HCT116 (cell line): ENCODE measurements at regions not wholly inside any gene's neighbourhood (a gene's known extent, or its start where the extent isn't known, plus 50 kb on each side); places are given as distances from the start of the nearest gene placed in this dataset.

ENCODE experiments used
- ATAC-seq: fragments of 200-7000 bp; cut with Tn5 transposase; 2 replicates; pipeline ENCODE4 v1.9.1; 2020; ENCODE audit warnings: mild to moderate bottlenecking, moderate library complexity
- BruUV-seq: library from RNA; stranded (reverse); fragments of 400-500 nt; replicated peaks from 2 replicates; lab custom pipeline; 2021; lab: Mats Ljungman, UMichigan
- CTCF ChIA-PET: fragments of 300-600 bp; sonication (Branson Sonifier 250); formaldehyde crosslinking; loops from one replicate; lab custom pipeline; 2021; ENCODE audit warnings: antibody characterized with exemption; lab: Charles Lee
- POLR2A ChIA-PET: fragments of 300-600, 350-600 bp; sonication (Branson Sonifier 250); formaldehyde crosslinking; loops from one replicate; lab custom pipeline; 2021; ENCODE audit warnings: antibody characterized with exemption; lab: Charles Lee
- RAD21 ChIA-PET, 2 experiments: fragments of 300-600 bp; sonication (Branson Sonifier 250); formaldehyde crosslinking; loops; one replicate each; lab custom pipeline; 2023; ENCODE audit warnings: low total read pairs in 2 of 2; ENCODE audit not compliant: uncharacterized antibody in 2 of 2, unreplicated experiment in 2 of 2, low non-redundant PET in 1 of 2; lab: Charles Lee
- DNase-seq: peaks from one replicate; pipeline ENCODE4 v3.0.0-alpha.2; 2010; ENCODE audit warnings: low read depth, low spot score
- H2AFZ ChIP-seq: fragments of 200-600 bp; shearing (Covaris generic), sonication (generic); 2 replicates; pipeline ENCODE4 v1.6.1; 2017; ENCODE audit warnings: low read depth, mixed run types, mixed read lengths, antibody characterized with exemption, low read length; ENCODE audit not compliant: poor library complexity, severe bottlenecking
- H3K27ac ChIP-seq: 2 replicates; pipeline ENCODE4 v1.5.1; 2012; ENCODE audit warnings: low read depth, low read length
- H3K27me3 ChIP-seq: fragments of 200-600 bp; sonication (generic); 2 replicates; pipeline ENCODE4 v1.6.1; 2016; ENCODE audit warnings: mixed run types, low read length, mixed read lengths; ENCODE audit not compliant: insufficient read depth
- H3K36me3 ChIP-seq, 2 experiments: fragments of 200-500 bp in 1 of 2; fragments of 200-600 bp in 1 of 2; sonication (Bioruptor generic) in 1 of 2; sonication (generic) in 1 of 2; 2 replicates each; pipeline versions ENCODE4 v1.5.1 to v1.6.1; 2014 to 2016; ENCODE audit warnings: low read length in 2 of 2, inconsistent platforms in 1 of 2, mixed read lengths in 1 of 2, mixed run types in 1 of 2; ENCODE audit not compliant: insufficient read depth in 2 of 2, control insufficient read depth in 1 of 2
- H3K4me1 ChIP-seq, 2 experiments: fragments of 200-600 bp in 1 of 2; sonication (generic) in 1 of 2; 2 replicates each; pipeline versions ENCODE4 v1.5.1 to v1.6.1; 2012 to 2017; ENCODE audit warnings: low read length in 2 of 2, inconsistent platforms in 1 of 2, mild to moderate bottlenecking in 1 of 2, mixed read lengths in 1 of 2, mixed run types in 1 of 2, moderate library complexity in 1 of 2; ENCODE audit not compliant: insufficient read depth in 2 of 2, control insufficient read depth in 1 of 2
- H3K4me2 ChIP-seq: fragments of 200-600 bp; sonication (generic); 2 replicates; pipeline ENCODE4 v1.6.1; 2017; ENCODE audit warnings: mixed run types, low read length, mixed read lengths
- H3K4me3 ChIP-seq, 2 experiments: fragments of 200-600 bp in 1 of 2; sonication (generic) in 1 of 2; replicated peaks in 1 of 2; 2 replicates each; pipeline ENCODE4 v1.5.1; 2011 to 2016; ENCODE audit warnings: low read length in 2 of 2, control low read depth in 1 of 2, low read depth in 1 of 2, mild to moderate bottlenecking in 1 of 2, mixed read lengths in 1 of 2, mixed run types in 1 of 2
- H3K79me2 ChIP-seq: fragments of 200-600 bp; sonication (generic); 2 replicates; pipeline ENCODE4 v1.6.1; 2017; ENCODE audit warnings: mild to moderate bottlenecking, mixed run types, low read length, moderate library complexity, mixed read lengths; ENCODE audit not compliant: insufficient read depth
- H3K9ac ChIP-seq: fragments of 200-600 bp; sonication (generic); 2 replicates; pipeline ENCODE4 v1.6.1; 2016; ENCODE audit warnings: low read length, mixed read lengths
- H3K9me2 ChIP-seq: fragments of 200-600 bp; sonication (generic), shearing (Covaris generic); 2 replicates; pipeline ENCODE4 v1.6.1; 2017; ENCODE audit warnings: mixed run types, mild to moderate bottlenecking, moderate library complexity; ENCODE audit not compliant: insufficient read depth
- H3K9me3 ChIP-seq, 2 experiments: fragments of 200-500 bp in 1 of 2; fragments of 200-600 bp in 1 of 2; sonication (Bioruptor generic) in 1 of 2; sonication (generic) in 1 of 2; 2 replicates each; pipeline ENCODE4 v1.6.1; 2014 to 2017; ENCODE audit warnings: low read length in 2 of 2, mixed read lengths in 2 of 2, inconsistent platforms in 1 of 2, low read depth in 1 of 2, mild to moderate bottlenecking in 1 of 2, mixed run types in 1 of 2, moderate library complexity in 1 of 2; ENCODE audit not compliant: control insufficient read depth in 1 of 2, insufficient read depth in 1 of 2
- H4K20me1 ChIP-seq: fragments of 200-600 bp; sonication (generic), shearing (Covaris generic); 2 replicates; pipeline ENCODE4 v1.6.1; 2017; ENCODE audit warnings: mixed run types, mild to moderate bottlenecking, moderate library complexity; ENCODE audit not compliant: insufficient read depth
- ATF3 ChIP-seq: IDR thresholded peaks from 2 replicates; pipeline ENCODE4 v1.6.1; 2012
- CBX3 ChIP-seq: IDR thresholded peaks from 2 replicates; pipeline ENCODE4 v1.6.1; 2012; ENCODE audit warnings: low read depth
- CTCF ChIP-seq, 3 experiments: fragments of 200-600 bp in 1 of 3; sonication (generic) in 1 of 3; IDR thresholded peaks in 2 of 3; conservative IDR thresholded peaks in 1 of 3; 2 replicates each; pipeline ENCODE4 v1.5.1; 2012 to 2017; ENCODE audit warnings: low read depth in 2 of 3, low read length in 2 of 3, antibody characterized with exemption in 1 of 3, borderline replicate concordance in 1 of 3, control low read depth in 1 of 3, mild to moderate bottlenecking in 1 of 3, mixed read lengths in 1 of 3, mixed run types in 1 of 3, moderate library complexity in 1 of 3; ENCODE audit not compliant: insufficient read depth in 1 of 3
- MAX ChIP-seq: IDR thresholded peaks from 2 replicates; pipeline ENCODE4 v1.6.1; 2012
- POLR2AphosphoS5 ChIP-seq: IDR thresholded peaks from 2 replicates; pipeline ENCODE4 v1.6.1; 2011; ENCODE audit warnings: mild to moderate bottlenecking, low read depth, low read length, moderate library complexity
- REST ChIP-seq: IDR thresholded peaks from 2 replicates; pipeline ENCODE4 v1.6.1; 2012; ENCODE audit warnings: low read depth
- SRF ChIP-seq: IDR thresholded peaks from 2 replicates; pipeline ENCODE4 v1.6.1; 2012; ENCODE audit warnings: low read depth
- ZNF274 ChIP-seq: fragments of 200-500 bp; sonication (Bioruptor generic); IDR thresholded peaks from 2 replicates; pipeline ENCODE4 v1.6.1; 2014; ENCODE audit warnings: mild to moderate bottlenecking, low read depth, low read length, inconsistent platforms
- intact Hi-C: fragments of 100-400 bp; cut with micrococcal nuclease; formaldehyde crosslinking; loops from 2 replicates; pipeline ENCODE4 v1.10.0; 2022

DNA sequence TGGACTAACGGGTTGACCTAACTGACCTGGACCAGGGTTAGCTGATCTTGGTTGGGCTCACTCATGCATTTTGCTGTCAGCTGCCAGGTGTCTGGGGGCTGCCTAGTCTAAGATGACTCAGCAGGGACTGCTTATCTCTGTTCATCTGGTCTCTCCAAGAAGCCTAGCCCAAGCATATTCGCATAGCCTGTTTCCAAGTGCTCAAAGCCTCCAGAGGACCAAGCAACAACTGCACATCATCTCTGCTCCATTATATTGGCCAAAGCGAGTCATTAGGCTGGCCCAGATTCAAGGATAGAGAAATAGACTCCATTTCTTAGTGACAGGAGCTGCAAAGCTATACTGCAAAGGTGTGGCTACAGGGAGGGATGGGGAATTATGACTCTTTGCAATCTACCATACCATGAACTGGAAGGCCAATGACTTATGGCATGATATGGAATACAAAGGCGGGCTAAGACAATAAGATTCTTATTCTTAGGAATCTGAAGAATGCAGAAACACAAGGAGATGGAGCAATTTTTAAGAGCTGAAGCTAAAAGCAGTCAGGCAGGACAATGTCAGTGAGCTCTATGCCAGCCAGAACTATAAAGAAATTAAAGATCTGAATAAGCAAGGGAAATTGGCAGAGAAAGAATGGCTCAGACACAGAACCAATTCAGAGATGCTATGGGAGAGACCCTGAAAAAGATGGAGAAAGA, 194.6 kb upstream of the FSCB start:
- H3K4me3 ChIP-seq = no peak overlapping the region
- POLR2A ChIA-PET = no interaction called here
- ATAC-seq (no peak), DNase-seq (no peak)
- H3K27ac ChIP-seq = no peak overlapping the region
- CTCF ChIA-PET = no interaction called here
- no peaks in the 10 kb centered on the region for H4K20me1 ChIP-seq
- no peaks in the 10 kb centered on the region for H3K9me2 ChIP-seq
- intact Hi-C loops = no loop called here
- TF ChIP-seq ZNF274 (no peak), POLR2AphosphoS5 (no peak), REST (no peak), CTCF (IDR thresholded peaks at IDR 0.05 in 2 of 3, conservative IDR thresholded peaks at IDR 0.05 in 1 of 3; ENCODE audit: borderline replicate concordance in 1 of 3, insufficient read depth in 1 of 3, low read depth in 2 of 3, low read length in 2 of 3) (no peak), ATF3 (no peak), SRF (no peak), CBX3 (no peak), MAX (no peak)
- H3K27me3 ChIP-seq = no peaks in the 10 kb centered on the region
- RAD21 ChIA-PET = no interaction called here
- H3K9me3 ChIP-seq = no peaks in the 10 kb centered on the region; a peak in 1 of 4 replicates
- BruUV-seq = no TSS peak
- H3K36me3 ChIP-seq = no peaks in the 10 kb centered on the region
- no peak overlapping the region for H3K9ac ChIP-seq
- H3K79me2 ChIP-seq = no peaks in the 10 kb centered on the region
- H3K4me2 ChIP-seq = no peak overlapping the region
- H2AFZ ChIP-seq = no peak overlapping the region
- no peaks in the 10 kb centered on the region for H3K4me1 ChIP-seq
